ENCODE measurements at regions not wholly inside any gene's neighbourhood (a gene's known extent, or its start where the extent isn't known, plus 50 kb on each side); places are given as distances from the start of the nearest gene placed in this dataset.

DNA sequence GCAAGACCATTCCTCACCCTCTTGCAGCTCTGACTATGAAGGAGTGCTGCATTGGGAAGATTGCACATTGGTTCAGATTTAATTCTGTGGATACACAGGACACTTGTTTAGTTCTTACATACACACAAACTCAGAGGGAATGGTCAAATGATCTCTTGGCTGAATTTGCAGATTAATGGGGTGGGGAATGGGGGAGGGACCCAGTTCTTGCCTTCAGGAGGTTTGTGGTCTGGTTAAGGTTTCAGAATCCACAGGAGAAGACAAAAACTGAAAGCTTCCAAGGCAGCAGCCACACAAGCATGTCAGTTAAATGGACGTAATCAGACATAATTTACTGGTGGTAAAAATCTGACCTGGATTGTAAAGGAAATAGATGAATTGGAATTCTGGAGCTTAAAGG is 257.1 kb upstream of the ROPN1 start:
- no peaks in the 10 kb centered on the region for H3K9me3 ChIP-seq (ENCODE audit: control insufficient read depth, low read length)
- peaks cover 2% of the 10 kb centered on the region for H3K27me3 ChIP-seq (replicated peaks; ENCODE audit: control insufficient read depth, insufficient read depth, low read length, poor library complexity, severe bottlenecking)
- no peaks in the 10 kb centered on the region for H3K36me3 ChIP-seq (ENCODE audit: control insufficient read depth, insufficient read depth, low read length)
- H3K27ac ChIP-seq (ENCODE audit: insufficient read depth, low read length, poor library complexity, severe bottlenecking) = no peak overlapping the region
- DNase-seq = no peak
- H3K4me3 ChIP-seq (ENCODE audit: insufficient read depth, low read depth, low read length, poor library complexity, severe bottlenecking) = no peak overlapping the region
- no peaks in the 10 kb centered on the region for H3K4me1 ChIP-seq (ENCODE audit: control insufficient read depth, insufficient read depth, low read length, poor library complexity, severe bottlenecking)

DNA sequence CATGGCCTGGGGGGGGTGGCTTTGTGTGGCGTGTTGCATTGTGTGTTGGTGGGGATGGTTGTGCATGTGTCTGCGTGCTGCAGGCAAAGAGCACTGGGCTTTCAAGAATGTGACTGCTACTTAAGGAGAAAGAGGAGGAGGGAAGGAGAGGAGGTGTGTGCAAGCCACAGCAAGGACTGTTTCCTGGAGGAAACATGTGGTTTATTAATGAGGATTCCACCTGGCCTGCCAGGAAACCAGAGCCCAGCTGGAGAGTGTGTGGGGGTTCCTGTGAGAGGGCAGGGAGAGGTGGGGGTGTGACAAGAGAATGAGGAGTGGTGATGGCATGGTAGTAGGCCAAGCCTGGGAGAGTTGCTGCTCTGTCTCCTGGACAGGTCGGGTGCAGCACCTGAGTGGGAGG is 258.1 kb upstream of the ROPN1 start:
- H3K4me3 ChIP-seq (ENCODE audit: insufficient read depth, low read depth, low read length, poor library complexity, severe bottlenecking) = no peak overlapping the region
- H3K4me1 ChIP-seq (ENCODE audit: control insufficient read depth, insufficient read depth, low read length, poor library complexity, severe bottlenecking) = no peaks in the 10 kb centered on the region
- DNase-seq = no peak
- H3K9me3 ChIP-seq (ENCODE audit: control insufficient read depth, low read length) = no peaks in the 10 kb centered on the region
- H3K27ac ChIP-seq (ENCODE audit: insufficient read depth, low read length, poor library complexity, severe bottlenecking) = no peak overlapping the region
- no peaks in the 10 kb centered on the region for H3K36me3 ChIP-seq (ENCODE audit: control insufficient read depth, insufficient read depth, low read length)
- H3K27me3 ChIP-seq (replicated peaks; ENCODE audit: control insufficient read depth, insufficient read depth, low read length, poor library complexity, severe bottlenecking) = peaks cover 2% of the 10 kb centered on the region

DNA sequence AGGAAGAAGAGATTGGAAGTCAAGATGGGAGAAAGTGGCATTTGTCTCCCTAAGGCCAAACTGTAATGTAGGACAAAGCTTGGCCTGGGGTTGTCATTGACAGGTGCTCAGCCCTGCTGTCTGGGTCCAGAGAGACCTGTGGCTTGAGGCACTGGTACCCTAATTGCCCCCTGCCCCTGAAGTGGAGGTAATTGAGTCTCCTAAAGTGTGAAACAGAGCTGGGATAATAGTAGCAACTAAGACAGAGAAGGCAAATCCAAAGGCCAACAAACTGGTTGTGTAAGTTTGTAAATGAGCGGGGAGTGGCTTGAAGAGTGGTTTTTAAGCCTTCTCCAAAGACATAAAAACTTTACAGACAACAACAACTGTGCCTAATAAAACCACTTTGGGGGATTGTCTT is 264.2 kb upstream of the ROPN1 start:
- no peaks in the 10 kb centered on the region for H3K36me3 ChIP-seq (ENCODE audit: control insufficient read depth, insufficient read depth, low read length)
- DNase-seq = no peak
- no peaks in the 10 kb centered on the region for H3K4me1 ChIP-seq (ENCODE audit: control insufficient read depth, insufficient read depth, low read length, poor library complexity, severe bottlenecking)
- no peaks in the 10 kb centered on the region for H3K27me3 ChIP-seq (replicated peaks; ENCODE audit: control insufficient read depth, insufficient read depth, low read length, poor library complexity, severe bottlenecking)
- no peak overlapping the region for H3K27ac ChIP-seq (ENCODE audit: insufficient read depth, low read length, poor library complexity, severe bottlenecking)
- H3K4me3 ChIP-seq (ENCODE audit: insufficient read depth, low read depth, low read length, poor library complexity, severe bottlenecking) = no peak overlapping the region
- no peaks in the 10 kb centered on the region for H3K9me3 ChIP-seq (ENCODE audit: control insufficient read depth, low read length)

DNA sequence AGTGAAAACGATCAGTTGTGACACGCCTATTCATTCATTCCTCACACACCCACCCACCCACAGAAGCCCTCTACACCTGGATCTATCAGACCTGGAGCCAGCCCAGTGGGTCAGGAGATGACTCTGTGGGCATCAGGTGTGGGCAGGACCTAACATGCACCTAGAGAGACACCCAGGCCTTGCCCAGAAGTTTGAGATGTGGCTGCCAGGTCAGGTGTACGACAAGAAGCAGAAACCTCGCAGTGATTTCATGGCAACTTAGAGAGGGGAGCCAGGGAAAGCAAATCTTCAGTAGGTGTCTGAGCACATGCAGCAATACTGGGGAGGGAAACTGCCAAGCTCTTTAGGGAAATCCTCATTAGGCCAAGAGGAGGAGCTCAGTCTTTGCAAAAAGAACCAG is 264.7 kb upstream of the ROPN1 start:
- Histone ChIP-seq H3K9me3 (ENCODE audit: control insufficient read depth, low read length) (no peaks in the 10 kb centered on the region), H3K27me3 (replicated peaks; ENCODE audit: control insufficient read depth, insufficient read depth, low read length, poor library complexity, severe bottlenecking) (no peaks in the 10 kb centered on the region), H3K4me3 (ENCODE audit: insufficient read depth, low read depth, low read length, poor library complexity, severe bottlenecking) (no peak overlapping the region), H3K27ac (ENCODE audit: insufficient read depth, low read length, poor library complexity, severe bottlenecking) (no peak overlapping the region), H3K4me1 (ENCODE audit: control insufficient read depth, insufficient read depth, low read length, poor library complexity, severe bottlenecking) (no peaks in the 10 kb centered on the region), H3K36me3 (ENCODE audit: control insufficient read depth, insufficient read depth, low read length) (no peaks in the 10 kb centered on the region)
- no peak for DNase-seq

DNA sequence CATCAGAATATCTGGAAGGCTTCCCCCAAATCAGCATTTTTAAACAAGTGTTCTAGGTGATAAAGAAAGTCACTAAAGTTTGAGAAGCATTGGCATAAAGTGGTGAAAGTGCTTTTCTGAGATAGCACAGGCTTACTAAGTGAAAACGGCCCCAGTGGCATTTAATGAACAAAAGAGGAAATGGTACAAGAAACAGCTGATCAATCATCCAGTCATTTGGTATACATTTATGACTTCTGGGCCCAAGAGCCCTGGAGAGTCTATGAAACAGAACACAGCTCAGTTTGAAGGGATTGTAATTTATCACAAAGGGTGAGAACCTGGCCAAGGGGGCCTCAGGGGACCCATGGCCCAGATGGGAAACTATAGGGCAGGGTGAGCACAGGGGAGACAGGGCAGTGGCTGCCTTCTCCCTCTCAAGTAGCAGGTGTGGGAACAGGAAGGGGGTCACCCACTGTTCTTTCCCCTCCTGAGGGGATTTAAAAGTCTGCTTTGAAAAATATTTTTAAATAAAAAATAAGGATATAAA is 265.5 kb upstream of the ROPN1 start:
- H3K27ac ChIP-seq (ENCODE audit: insufficient read depth, low read length, poor library complexity, severe bottlenecking) = no peak overlapping the region
- no peaks in the 10 kb centered on the region for H3K9me3 ChIP-seq (ENCODE audit: control insufficient read depth, low read length)
- H3K4me1 ChIP-seq (ENCODE audit: control insufficient read depth, insufficient read depth, low read length, poor library complexity, severe bottlenecking) = no peaks in the 10 kb centered on the region
- DNase-seq = no peak
- no peak overlapping the region for H3K4me3 ChIP-seq (ENCODE audit: insufficient read depth, low read depth, low read length, poor library complexity, severe bottlenecking)
- H3K27me3 ChIP-seq (replicated peaks; ENCODE audit: control insufficient read depth, insufficient read depth, low read length, poor library complexity, severe bottlenecking) = no peaks in the 10 kb centered on the region
- no peaks in the 10 kb centered on the region for H3K36me3 ChIP-seq (ENCODE audit: control insufficient read depth, insufficient read depth, low read length)

DNA sequence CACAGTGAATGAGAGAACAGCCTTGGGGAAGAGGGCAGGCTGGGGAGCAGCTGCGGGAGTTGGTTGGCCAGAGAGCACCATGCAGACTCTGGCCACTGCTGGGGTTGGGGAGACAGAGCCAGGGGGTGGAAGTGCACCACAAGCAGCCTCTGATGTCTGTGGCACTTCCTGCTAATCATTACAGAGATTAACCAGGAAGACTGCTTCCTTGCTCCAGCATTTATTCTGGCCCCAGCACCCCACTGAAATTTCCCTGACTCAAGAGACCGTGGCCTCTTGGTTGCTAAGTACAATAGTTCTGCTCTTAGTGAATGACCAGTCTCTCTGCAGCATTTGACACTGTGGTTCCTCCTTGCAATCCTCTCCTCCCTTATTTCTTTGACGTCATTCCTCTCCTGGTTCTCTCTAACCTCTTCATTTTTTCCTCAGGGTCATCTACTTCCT is 266.2 kb upstream of the ROPN1 start:
- no peaks in the 10 kb centered on the region for H3K9me3 ChIP-seq (ENCODE audit: control insufficient read depth, low read length)
- no peak overlapping the region for H3K27ac ChIP-seq (ENCODE audit: insufficient read depth, low read length, poor library complexity, severe bottlenecking)
- no peak for DNase-seq
- H3K27me3 ChIP-seq (replicated peaks; ENCODE audit: control insufficient read depth, insufficient read depth, low read length, poor library complexity, severe bottlenecking) = no peaks in the 10 kb centered on the region
- H3K4me1 ChIP-seq (ENCODE audit: control insufficient read depth, insufficient read depth, low read length, poor library complexity, severe bottlenecking) = no peaks in the 10 kb centered on the region
- no peaks in the 10 kb centered on the region for H3K36me3 ChIP-seq (ENCODE audit: control insufficient read depth, insufficient read depth, low read length)
- no peak overlapping the region for H3K4me3 ChIP-seq (ENCODE audit: insufficient read depth, low read depth, low read length, poor library complexity, severe bottlenecking)

DNA sequence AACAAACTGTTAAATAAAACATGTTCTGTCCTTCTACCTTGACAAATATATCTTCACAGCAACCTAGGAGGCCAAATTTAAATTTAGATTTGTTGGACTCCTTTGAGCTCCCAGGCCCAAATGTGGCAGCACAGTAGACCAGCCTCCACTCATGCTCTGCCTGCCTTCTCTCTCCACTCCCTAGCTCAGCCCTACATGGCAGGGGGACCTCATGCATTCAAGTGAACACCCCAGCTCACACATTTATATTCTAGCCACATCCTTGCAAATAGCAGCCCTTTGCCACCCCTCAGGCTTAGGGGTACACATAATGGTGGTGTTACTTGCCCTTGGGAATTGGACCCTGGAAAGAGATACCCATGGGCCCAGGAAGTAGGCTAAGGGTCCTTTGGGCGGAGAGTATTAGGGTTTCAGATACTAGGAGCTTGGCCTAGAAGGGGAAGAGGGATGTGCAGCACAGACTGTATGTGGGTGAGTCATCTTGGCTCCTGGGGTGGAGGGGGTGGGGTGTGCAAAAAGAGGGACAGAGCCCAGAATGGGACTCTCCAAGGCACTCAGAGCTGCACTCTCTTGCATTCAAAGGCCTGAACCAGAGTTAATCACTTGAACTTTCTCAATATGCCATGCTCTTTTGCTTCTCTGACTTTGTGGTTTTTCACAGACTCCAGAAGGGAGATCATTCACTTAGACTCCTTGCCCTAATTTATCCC is 268.4 kb upstream of the ROPN1 start:
- Histone ChIP-seq H3K4me1 (ENCODE audit: control insufficient read depth, insufficient read depth, low read length, poor library complexity, severe bottlenecking) (no peaks in the 10 kb centered on the region), H3K36me3 (ENCODE audit: control insufficient read depth, insufficient read depth, low read length) (no peaks in the 10 kb centered on the region), H3K9me3 (ENCODE audit: control insufficient read depth, low read length) (no peaks in the 10 kb centered on the region), H3K27me3 (replicated peaks; ENCODE audit: control insufficient read depth, insufficient read depth, low read length, poor library complexity, severe bottlenecking) (no peaks in the 10 kb centered on the region), H3K27ac (ENCODE audit: insufficient read depth, low read length, poor library complexity, severe bottlenecking) (no peak overlapping the region), H3K4me3 (ENCODE audit: insufficient read depth, low read depth, low read length, poor library complexity, severe bottlenecking) (no peak overlapping the region)
- DNase-seq = no peak

DNA sequence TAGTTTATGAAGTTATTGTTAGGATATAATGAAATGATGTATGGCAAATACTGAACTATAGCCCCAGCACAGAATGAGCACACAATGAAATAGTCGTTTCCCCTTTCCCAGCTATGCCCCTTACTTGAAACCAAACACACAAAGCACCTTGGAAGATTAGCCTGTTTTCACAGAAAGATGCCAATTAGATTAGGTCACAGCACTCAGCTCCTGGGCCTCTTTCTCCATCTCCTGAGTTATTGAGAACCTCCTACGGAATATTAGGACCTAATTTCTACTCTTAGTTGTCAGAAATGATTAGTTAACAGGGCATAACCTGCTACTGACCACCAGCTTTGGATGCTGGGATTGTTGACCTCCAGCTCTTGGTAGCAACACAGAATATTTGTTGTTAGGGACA is 269.4 kb upstream of the ROPN1 start:
- H3K4me3 ChIP-seq (ENCODE audit: insufficient read depth, low read depth, low read length, poor library complexity, severe bottlenecking) = no peak overlapping the region
- H3K27me3 ChIP-seq (replicated peaks; ENCODE audit: control insufficient read depth, insufficient read depth, low read length, poor library complexity, severe bottlenecking) = no peaks in the 10 kb centered on the region
- DNase-seq = no peak
- H3K27ac ChIP-seq (ENCODE audit: insufficient read depth, low read length, poor library complexity, severe bottlenecking) = no peak overlapping the region
- H3K9me3 ChIP-seq (ENCODE audit: control insufficient read depth, low read length) = no peaks in the 10 kb centered on the region
- no peaks in the 10 kb centered on the region for H3K36me3 ChIP-seq (ENCODE audit: control insufficient read depth, insufficient read depth, low read length)
- no peaks in the 10 kb centered on the region for H3K4me1 ChIP-seq (ENCODE audit: control insufficient read depth, insufficient read depth, low read length, poor library complexity, severe bottlenecking)

DNA sequence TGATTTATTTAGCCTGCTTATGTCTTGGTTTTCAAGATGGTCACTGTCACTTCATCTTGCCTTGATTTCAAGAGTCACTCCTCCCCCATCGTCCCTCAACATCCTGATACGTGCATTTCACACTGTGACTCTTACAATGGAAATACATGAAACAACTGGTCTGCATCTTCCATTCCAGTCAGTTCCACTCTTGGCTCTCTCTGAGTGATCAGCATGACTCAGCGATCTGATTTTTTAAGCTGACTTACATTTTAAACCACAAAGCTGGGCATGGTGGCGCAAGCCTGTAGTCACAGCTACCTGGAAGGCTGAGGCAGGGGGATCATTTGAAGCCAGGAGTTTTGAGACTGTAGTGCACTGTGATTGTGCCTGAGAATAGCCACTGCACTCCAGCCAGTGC is 271.2 kb upstream of the ROPN1 start:
- H3K4me3 ChIP-seq (ENCODE audit: insufficient read depth, low read depth, low read length, poor library complexity, severe bottlenecking) = no peak overlapping the region
- DNase-seq = no peak
- H3K4me1 ChIP-seq (ENCODE audit: control insufficient read depth, insufficient read depth, low read length, poor library complexity, severe bottlenecking) = no peaks in the 10 kb centered on the region
- no peaks in the 10 kb centered on the region for H3K27me3 ChIP-seq (replicated peaks; ENCODE audit: control insufficient read depth, insufficient read depth, low read length, poor library complexity, severe bottlenecking)
- no peak overlapping the region for H3K27ac ChIP-seq (ENCODE audit: insufficient read depth, low read length, poor library complexity, severe bottlenecking)
- no peaks in the 10 kb centered on the region for H3K36me3 ChIP-seq (ENCODE audit: control insufficient read depth, insufficient read depth, low read length)
- no peaks in the 10 kb centered on the region for H3K9me3 ChIP-seq (ENCODE audit: control insufficient read depth, low read length)

DNA sequence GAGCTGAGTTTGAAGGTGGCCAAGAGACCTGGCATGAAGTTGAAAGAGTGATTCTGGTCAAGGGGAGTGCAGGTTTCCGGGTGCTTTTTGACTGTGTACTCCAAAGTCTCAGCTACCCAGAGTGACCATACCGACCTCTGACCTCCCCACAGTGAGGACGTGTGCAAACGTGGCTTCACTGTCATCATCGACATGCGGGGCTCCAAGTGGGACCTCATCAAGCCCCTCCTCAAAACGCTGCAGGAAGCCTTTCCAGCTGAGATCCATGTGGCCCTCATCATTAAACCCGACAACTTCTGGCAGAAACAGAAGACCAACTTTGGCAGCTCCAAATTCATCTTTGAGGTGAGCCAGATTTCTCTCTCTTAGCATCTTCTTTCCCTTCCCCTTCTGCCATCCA is 272.4 kb upstream of the ROPN1 start:
- H3K36me3 ChIP-seq (ENCODE audit: control insufficient read depth, insufficient read depth, low read length) = no peaks in the 10 kb centered on the region
- DNase-seq = no peak
- no peak overlapping the region for H3K4me3 ChIP-seq (ENCODE audit: insufficient read depth, low read depth, low read length, poor library complexity, severe bottlenecking)
- H3K4me1 ChIP-seq (ENCODE audit: control insufficient read depth, insufficient read depth, low read length, poor library complexity, severe bottlenecking) = no peaks in the 10 kb centered on the region
- no peak overlapping the region for H3K27ac ChIP-seq (ENCODE audit: insufficient read depth, low read length, poor library complexity, severe bottlenecking)
- H3K9me3 ChIP-seq (ENCODE audit: control insufficient read depth, low read length) = no peaks in the 10 kb centered on the region
- no peaks in the 10 kb centered on the region for H3K27me3 ChIP-seq (replicated peaks; ENCODE audit: control insufficient read depth, insufficient read depth, low read length, poor library complexity, severe bottlenecking)

Measured in effector memory CD4-positive, alpha-beta T cell (primary cell).